Caki2 (cell line): ENCODE measurements at regions not wholly inside any gene's neighbourhood (a gene's known extent, or its start where the extent isn't known, plus 50 kb on each side); places are given as distances from the start of the nearest gene placed in this dataset.
A peak's percentile ranks its signal among the peaks of the same experiment; 100 is the strongest.

Source experiments
- DNase-seq: peaks from one replicate; pipeline ENCODE4 v3.0.0-alpha.2; 2015; ENCODE audit warnings: low read depth
- in situ Hi-C: cut with HindIII; loops from 2 replicates; pipeline ENCODE4 v1.10.0; 2016; ENCODE audit warnings: low sequenced_read_pairs, low pct_unique_long_range_greater_than_20kb, mixed read lengths

DNA sequence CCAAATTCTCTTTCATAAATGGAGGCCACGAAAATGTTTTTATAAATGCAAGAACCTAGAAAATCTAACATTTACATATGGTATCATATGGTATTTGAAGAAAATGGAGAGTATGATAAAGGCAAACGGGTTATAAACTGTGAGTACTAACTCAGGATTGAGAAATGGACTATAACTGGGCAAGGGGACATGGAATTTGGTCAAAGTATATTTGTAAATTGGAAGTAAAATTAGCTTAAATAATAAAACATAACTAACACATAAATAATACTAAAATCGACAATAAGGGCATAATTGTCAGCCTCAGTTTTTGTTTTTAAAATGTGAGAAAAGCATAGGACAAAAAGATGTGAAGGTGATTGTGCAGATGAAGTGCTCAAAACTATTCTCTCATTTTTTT is 1516.3 kb upstream of the MIR17HG start:
- in situ Hi-C loops: no loop called here

GRCh38 chr13:89832827-89833226 is 1514.7 kb upstream of the MIR17HG start:
- in situ Hi-C loops: no loop called here
- peak; percentile 44 for DNase-seq

More for the DNA sequence above, 1516.3 kb upstream of the MIR17HG start:
- no peak for DNase-seq

- no peak for DNase-seq
- in situ Hi-C loops: no loop called here
These were observed 1503.9 kb upstream of the MIR17HG start for GRCh38 chr13:89843621-89844020.

- in situ Hi-C loops: no loop called here
- no peak for DNase-seq
These were observed 1501.6 kb upstream of the MIR17HG start for GRCh38 chr13:89845874-89846273.

DNA sequence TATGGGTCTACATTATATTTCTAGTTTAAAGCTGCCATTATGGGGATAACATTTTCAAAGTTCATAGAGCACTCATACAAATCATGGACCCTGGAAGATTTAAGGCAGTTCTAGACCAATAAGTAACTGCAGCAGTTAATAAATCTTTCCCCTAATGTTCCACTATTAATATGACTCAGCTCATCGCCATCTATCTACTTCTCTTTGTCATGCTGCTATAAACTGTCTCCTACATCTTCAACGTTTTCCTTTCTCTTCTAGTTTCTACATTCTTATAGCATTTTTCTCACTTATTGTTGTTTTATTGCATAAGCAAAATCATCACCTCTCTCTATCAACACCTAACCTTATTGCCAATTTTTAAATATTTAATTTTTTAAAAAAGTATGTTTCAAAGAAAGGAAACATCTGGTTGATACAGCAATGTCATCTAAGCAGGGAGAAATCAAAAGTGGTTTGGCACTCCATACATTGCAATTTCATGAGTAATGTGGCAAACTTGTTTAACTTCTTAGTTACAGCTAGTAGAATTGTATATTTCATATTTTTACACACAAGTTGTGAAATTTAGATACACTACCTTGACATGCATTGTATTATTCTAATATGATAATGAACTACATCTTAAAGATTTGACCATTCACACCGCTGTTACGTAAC is 1500.4 kb upstream of the MIR17HG start:
- in situ Hi-C loops: no loop called here
- no peak for DNase-seq

GRCh38 chr13:89852570-89852969 is 1494.9 kb upstream of the MIR17HG start:
- in situ Hi-C loops: no loop called here
- no peak for DNase-seq

- in situ Hi-C loops: no loop called here
- DNase-seq: no peak
These were observed 1491.0 kb upstream of the MIR17HG start for GRCh38 chr13:89856512-89856911.

DNA sequence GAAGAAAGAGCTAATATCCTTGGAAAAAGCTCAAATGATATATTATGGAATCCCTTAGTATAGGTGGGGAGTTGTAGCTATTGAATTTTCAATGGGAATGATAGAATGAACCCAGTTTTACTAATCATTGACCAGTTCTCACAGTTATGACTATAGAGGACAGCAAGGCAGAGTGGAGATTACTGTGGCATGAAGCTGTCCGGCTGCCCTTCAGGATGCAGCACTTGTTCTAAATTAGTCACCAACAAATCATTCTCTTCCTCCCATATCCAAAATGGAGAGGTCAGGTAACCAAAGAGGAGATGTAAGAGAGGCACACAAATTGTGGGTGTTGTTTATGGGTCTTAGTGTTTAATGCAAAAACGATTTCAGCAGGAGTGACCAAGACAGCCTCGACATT is 1490.0 kb upstream of the MIR17HG start:
- DNase-seq: no peak
- in situ Hi-C loops: no loop called here

GRCh38 chr13:89862011-89862690 is 1485.3 kb upstream of the MIR17HG start:
- in situ Hi-C loops: no loop called here

DNA sequence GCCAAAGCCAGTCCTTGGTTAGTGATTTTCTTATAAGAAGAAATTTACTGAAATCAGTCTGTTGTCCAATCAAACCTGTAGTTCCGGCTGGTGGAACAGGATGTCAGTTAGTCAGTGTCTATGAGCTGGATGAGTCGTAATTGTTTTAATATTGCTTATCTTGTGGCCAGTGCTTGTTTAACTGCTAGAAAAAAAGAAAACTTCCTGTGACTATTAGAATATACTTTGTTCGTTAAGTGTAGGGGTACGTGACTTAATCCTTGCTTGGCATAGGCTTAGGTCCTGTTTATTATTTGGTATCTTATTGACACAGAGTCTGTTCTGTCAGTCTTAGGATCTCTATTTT is 1484.8 kb upstream of the MIR17HG start:
- in situ Hi-C loops: no loop called here
- DNase-seq: peak; percentile 20

More at GRCh38 chr13:89862011-89862690, 1485.3 kb upstream of the MIR17HG start:
- DNase-seq: no peak

DNA sequence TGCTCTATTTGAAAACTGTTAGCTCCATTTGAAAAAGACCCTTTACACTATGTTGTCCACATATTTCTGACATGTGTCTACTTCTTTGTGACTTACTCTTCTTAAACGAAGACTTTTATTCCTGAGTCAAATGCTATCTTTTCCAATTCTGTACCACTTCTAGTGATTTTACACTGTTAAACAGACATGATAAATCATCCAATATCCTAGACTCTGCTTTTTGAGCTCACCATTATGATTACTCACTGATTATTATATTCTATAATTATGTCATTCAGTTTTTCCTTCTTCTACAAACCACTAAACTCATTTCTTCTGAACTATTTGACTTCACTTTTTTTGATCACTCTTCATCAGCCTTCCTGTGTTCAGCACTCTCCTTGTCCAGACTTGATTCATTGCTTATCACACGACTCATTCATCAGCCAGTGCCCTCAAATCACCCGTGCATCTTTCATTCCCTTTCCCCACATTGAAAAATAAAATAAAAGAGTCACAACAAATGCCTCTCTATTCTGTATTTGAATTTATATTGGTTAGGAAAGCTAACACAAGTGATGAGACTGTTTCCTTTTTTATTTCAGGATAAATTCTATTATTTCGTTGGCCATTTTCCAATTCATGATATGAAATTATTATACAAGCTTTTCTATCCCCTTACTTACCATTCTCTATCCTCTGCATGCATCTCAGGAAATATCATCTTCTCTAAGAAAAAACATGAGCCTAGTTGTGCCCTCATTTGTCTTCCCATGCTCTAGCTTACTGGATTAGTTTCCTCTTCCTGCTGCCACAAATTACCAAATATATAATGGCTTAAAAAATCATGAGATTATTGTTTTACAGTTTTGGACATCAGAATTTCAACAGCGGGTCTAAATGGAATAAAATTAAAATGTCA is 1482.1 kb upstream of the MIR17HG start:
- in situ Hi-C loops: no loop called here
- no peak for DNase-seq

GRCh38 chr13:89869312-89869711 is 1478.2 kb upstream of the MIR17HG start:
- in situ Hi-C loops: no loop called here
- no peak for DNase-seq

DNA sequence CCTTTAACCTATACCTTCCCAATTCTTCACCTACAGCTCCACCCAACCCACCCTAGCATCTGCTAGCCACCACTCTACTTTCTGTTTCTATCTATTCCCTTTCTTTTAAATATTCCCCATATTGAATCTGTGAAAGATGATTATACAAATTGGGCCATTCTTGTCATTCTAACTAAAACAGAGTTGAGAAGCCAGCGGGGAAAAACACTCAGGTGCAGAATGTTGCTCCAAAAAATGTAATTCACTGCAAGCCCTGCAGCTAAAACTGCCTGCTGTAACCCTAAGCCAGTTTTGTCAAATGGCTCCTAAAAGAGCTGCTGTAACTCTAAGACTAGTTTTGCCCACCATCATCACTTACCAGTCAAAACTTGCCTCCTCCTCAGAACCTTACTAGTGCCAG is 1468.6 kb upstream of the MIR17HG start:
- DNase-seq: no peak
- in situ Hi-C loops: no loop called here

DNA sequence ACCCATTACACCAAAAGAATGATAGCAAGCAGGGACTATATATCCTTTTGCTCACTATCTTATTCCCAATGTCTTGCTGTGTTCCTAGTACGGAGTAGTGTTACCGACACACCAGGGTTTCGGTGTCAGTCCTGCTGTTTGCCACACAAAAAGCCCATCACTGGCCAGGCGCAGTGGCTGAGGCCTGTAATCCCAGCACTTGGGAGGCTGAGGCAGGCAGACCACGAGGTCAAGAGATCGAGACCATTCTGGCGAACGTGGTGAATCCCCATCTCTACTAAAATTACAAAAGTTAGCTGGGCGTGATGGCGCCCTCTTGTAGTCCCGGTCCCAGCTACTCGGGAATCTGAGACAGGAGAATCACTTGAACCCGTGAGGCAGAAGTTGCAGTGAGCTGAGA is 1467.3 kb upstream of the MIR17HG start:
- no peak for DNase-seq
- in situ Hi-C loops: no loop called here

DNA sequence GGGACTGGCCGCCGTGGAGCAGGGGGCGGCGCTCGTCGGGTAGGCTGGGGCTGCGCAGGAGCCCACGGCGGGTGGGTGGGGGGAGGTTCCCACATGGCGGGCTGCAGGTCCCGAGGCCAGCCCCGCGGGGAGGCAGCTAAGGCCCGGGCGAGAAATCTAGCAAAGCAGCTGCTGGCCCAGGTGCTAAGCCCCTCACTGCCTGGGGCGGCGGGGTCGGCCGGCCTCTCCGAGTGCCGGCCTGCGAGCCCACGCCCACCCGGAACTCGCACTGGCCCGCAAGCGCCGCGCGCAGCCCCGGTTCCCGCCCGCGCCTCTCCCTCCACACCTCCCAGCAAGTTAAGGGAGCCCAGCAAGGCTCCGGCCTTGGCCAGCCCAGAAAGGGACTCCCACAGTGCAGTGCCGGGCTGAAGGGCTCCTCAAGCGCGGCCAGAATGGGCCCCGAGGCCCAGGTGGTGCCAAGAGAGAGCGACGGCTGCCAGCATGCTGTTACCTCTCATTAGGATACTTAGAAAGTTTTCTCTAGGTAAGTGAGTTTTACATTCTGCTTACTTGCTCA is 1463.5 kb upstream of the MIR17HG start:
- no peak for DNase-seq
- in situ Hi-C loops: no loop called here

GRCh38 chr13:89890806-89891205 is 1456.7 kb upstream of the MIR17HG start:
- in situ Hi-C loops: no loop called here
- no peak for DNase-seq

GRCh38 chr13:89891416-89891815 is 1456.1 kb upstream of the MIR17HG start:
- in situ Hi-C loops: no loop called here
- no peak for DNase-seq

- in situ Hi-C loops: no loop called here
- DNase-seq: no peak
These were observed 1449.8 kb upstream of the MIR17HG start for GRCh38 chr13:89897681-89898080.
